OCI-LY1 (cell line): ENCODE measurements at regions not wholly inside any gene's neighbourhood (a gene's known extent, or its start where the extent isn't known, plus 50 kb on each side); places are given as distances from the start of the nearest gene placed in this dataset.

ENCODE experiments used
- H2AFZ ChIP-seq: fragments of 200-600 bp; sonication (generic), shearing (Covaris generic); 2 replicates; pipeline ENCODE4 v1.6.0; 2014; ENCODE audit warnings: antibody characterized with exemption, mild to moderate bottlenecking, low read length
- H3F3A ChIP-seq: fragments of 200-600 bp; sonication (generic), shearing (Covaris generic); 2 replicates; pipeline ENCODE4 v1.6.0; 2014; ENCODE audit warnings: mild to moderate bottlenecking, antibody characterized with exemption, low read length, moderate library complexity; ENCODE audit not compliant: insufficient read depth
- H3K27ac ChIP-seq: fragments of 200-600 bp; sonication (generic); 2 replicates; pipeline ENCODE4 v1.5.1; 2014; ENCODE audit warnings: low read length, mixed run types, mild to moderate bottlenecking, low read depth; ENCODE audit not compliant: poor library complexity, severe bottlenecking
- H3K27me3 ChIP-seq: fragments of 200-600 bp; sonication (generic); 2 replicates; pipeline ENCODE4 v1.6.0; 2014; ENCODE audit warnings: antibody characterized with exemption, mild to moderate bottlenecking, low read length, moderate library complexity; ENCODE audit not compliant: insufficient read depth
- H3K36me3 ChIP-seq: fragments of 200-600 bp; sonication (generic); 2 replicates; pipeline ENCODE4 v1.6.1; 2014; ENCODE audit warnings: mild to moderate bottlenecking, antibody characterized with exemption, low read length, moderate library complexity, mixed read lengths; ENCODE audit not compliant: insufficient read depth
- H3K4me1 ChIP-seq: fragments of 200-600 bp; sonication (generic); 2 replicates; pipeline ENCODE4 v1.5.1; 2014; ENCODE audit warnings: mild to moderate bottlenecking, low read length, moderate library complexity; ENCODE audit not compliant: insufficient read depth, severe bottlenecking
- H3K4me2 ChIP-seq: fragments of 200-600 bp; sonication (generic), shearing (Covaris generic); 2 replicates; pipeline ENCODE4 v1.6.1; 2014; ENCODE audit warnings: low read length
- H3K4me3 ChIP-seq: fragments of 200-600 bp; sonication (generic); 2 replicates; pipeline ENCODE4 v1.5.1; 2014; ENCODE audit warnings: low read length, low read depth, mild to moderate bottlenecking, mixed read lengths; ENCODE audit not compliant: poor library complexity, severe bottlenecking
- H3K79me2 ChIP-seq: fragments of 200-600 bp; shearing (Covaris generic); 2 replicates; pipeline ENCODE4 v1.6.1; 2016; ENCODE audit warnings: mixed run types, low read length, mixed read lengths; ENCODE audit not compliant: insufficient read depth
- H3K9ac ChIP-seq: fragments of 200-600 bp; sonication (generic), shearing (Covaris generic); 2 replicates; pipeline ENCODE4 v1.6.1; 2014; ENCODE audit warnings: mild to moderate bottlenecking, low read length, mixed read lengths
- H3K9me2 ChIP-seq: fragments of 200-600 bp; sonication (generic), shearing (Covaris generic); 2 replicates; pipeline ENCODE4 v1.6.1; 2014; ENCODE audit warnings: low read depth, mild to moderate bottlenecking, low read length, mixed read lengths
- H3K9me3 ChIP-seq: fragments of 200-600 bp; shearing (Covaris generic); 2 replicates; pipeline ENCODE4 v1.6.1; 2014; ENCODE audit warnings: low read length, mixed read lengths
- H4K20me1 ChIP-seq: fragments of 200-600 bp; sonication (generic), shearing (Covaris generic); 2 replicates; pipeline ENCODE4 v1.6.0; 2016; ENCODE audit warnings: mild to moderate bottlenecking, low read length; ENCODE audit not compliant: insufficient read depth
- CTCF ChIP-seq: fragments of 200-600 bp; sonication (generic), shearing (Covaris generic); IDR thresholded peaks from 2 replicates; pipeline ENCODE4 v1.5.1; 2017; ENCODE audit warnings: mild to moderate bottlenecking, antibody characterized with exemption, low read length, moderate library complexity, mixed read lengths
- EZH2 ChIP-seq: fragments of 200-600 bp; sonication (generic), shearing (Covaris generic); IDR thresholded peaks from 2 replicates; pipeline ENCODE4 v1.8.0; 2017; ENCODE audit warnings: borderline replicate concordance, mixed run types, mild to moderate bottlenecking, antibody characterized with exemption, low read length, moderate library complexity, mixed read lengths

- H3K9me2 ChIP-seq, result no peaks in the 10 kb centered on the region
- H3K27ac ChIP-seq, result no peak overlapping the region
- H3F3A ChIP-seq, result no peaks in the 10 kb centered on the region
- no peaks in the 10 kb centered on the region for H3K27me3 ChIP-seq
- no peak overlapping the region for H3K4me2 ChIP-seq
- H3K9ac ChIP-seq, result no peak overlapping the region
- no peak for TF ChIP-seq EZH2
- no peak for TF ChIP-seq CTCF
- H4K20me1 ChIP-seq, result no peaks in the 10 kb centered on the region
- H3K4me3 ChIP-seq, result no peak overlapping the region
- no peaks in the 10 kb centered on the region for H3K4me1 ChIP-seq
- H3K9me3 ChIP-seq, result no peaks in the 10 kb centered on the region
- no peak overlapping the region for H2AFZ ChIP-seq
- H3K36me3 ChIP-seq, result no peaks in the 10 kb centered on the region
- no peaks in the 10 kb centered on the region for H3K79me2 ChIP-seq
Measured at GRCh38 chr9:75440914-75441313, 352.6 kb downstream of the OSTF1 start.

- H3K9ac ChIP-seq, result no peak overlapping the region
- no peak overlapping the region for H3K27ac ChIP-seq
- H2AFZ ChIP-seq, result no peak overlapping the region
- H3K9me3 ChIP-seq, result no peaks in the 10 kb centered on the region
- H3K27me3 ChIP-seq, result no peaks in the 10 kb centered on the region
- no peak overlapping the region for H3K4me2 ChIP-seq
- no peaks in the 10 kb centered on the region for H3K4me1 ChIP-seq
- no peaks in the 10 kb centered on the region for H3K79me2 ChIP-seq
- H4K20me1 ChIP-seq, result no peaks in the 10 kb centered on the region
- no peaks in the 10 kb centered on the region for H3K36me3 ChIP-seq
- no peaks in the 10 kb centered on the region for H3F3A ChIP-seq
- H3K9me2 ChIP-seq, result no peaks in the 10 kb centered on the region
- TF ChIP-seq EZH2 (no peak), CTCF (no peak)
- no peak overlapping the region for H3K4me3 ChIP-seq
Measured at GRCh38 chr9:75445144-75445543, 356.8 kb downstream of the OSTF1 start.

- no peaks in the 10 kb centered on the region for H3K36me3 ChIP-seq
- H3K4me3 ChIP-seq, result no peak overlapping the region
- no peaks in the 10 kb centered on the region for H3K79me2 ChIP-seq
- H4K20me1 ChIP-seq, result no peaks in the 10 kb centered on the region
- no peak overlapping the region for H3K27ac ChIP-seq
- no peaks in the 10 kb centered on the region for H3F3A ChIP-seq
- H3K9me3 ChIP-seq, result no peaks in the 10 kb centered on the region
- H3K27me3 ChIP-seq, result no peaks in the 10 kb centered on the region
- no peaks in the 10 kb centered on the region for H3K4me1 ChIP-seq
- H2AFZ ChIP-seq, result no peak overlapping the region
- no peak overlapping the region for H3K4me2 ChIP-seq
- no peaks in the 10 kb centered on the region for H3K9me2 ChIP-seq
- TF ChIP-seq EZH2 (no peak), CTCF (no peak)
- H3K9ac ChIP-seq, result no peak overlapping the region
Measured at GRCh38 chr9:75447281-75447680, 359.0 kb downstream of the OSTF1 start.
